ENCODE measurements at regions not wholly inside any gene's neighbourhood (a gene's known extent, or its start where the extent isn't known, plus 50 kb on each side); places are given as distances from the start of the nearest gene placed in this dataset.
A peak's percentile ranks its signal among the peaks of the same experiment; 100 is the strongest.

DNA sequence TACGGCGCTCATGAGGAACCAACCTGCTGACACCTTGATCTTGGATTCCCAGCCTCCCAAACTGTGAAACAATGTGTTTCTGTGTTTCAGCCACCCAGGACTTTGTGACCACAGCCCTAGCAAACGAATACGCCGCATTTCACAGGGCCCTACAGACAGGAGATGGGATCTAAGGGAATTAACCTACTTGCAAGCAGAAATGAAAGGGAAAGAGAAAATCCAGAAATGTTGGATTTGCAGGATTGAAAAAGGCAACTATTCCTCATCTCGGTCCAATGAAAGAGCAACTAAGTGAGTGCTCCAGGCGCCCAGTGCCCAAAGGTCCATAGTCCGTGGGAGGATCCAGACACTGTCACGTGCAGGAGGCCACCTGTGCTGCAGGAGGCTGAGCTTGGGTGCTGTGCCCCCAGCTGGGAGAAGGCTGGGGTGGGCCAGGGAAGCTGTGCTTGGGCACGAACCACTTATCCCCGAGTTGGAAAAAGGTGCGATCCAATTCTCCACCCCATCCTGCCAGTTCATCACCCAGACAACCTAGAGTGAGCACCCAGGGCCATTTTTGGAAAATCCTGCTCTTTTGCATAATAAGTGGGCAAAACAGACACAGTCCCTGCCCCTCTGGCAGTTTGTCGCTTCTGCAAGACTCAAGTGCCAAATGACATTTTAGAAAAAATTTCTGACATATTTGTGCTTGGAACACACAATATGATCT is 177.9 kb downstream of the C9orf50 start:
- DNase-seq (ENCODE audit: low spot score in 2 of 2): no peak
- intact Hi-C loops (cut with DNase I; ENCODE audit: low total_unique reads): no loop called here

DNA sequence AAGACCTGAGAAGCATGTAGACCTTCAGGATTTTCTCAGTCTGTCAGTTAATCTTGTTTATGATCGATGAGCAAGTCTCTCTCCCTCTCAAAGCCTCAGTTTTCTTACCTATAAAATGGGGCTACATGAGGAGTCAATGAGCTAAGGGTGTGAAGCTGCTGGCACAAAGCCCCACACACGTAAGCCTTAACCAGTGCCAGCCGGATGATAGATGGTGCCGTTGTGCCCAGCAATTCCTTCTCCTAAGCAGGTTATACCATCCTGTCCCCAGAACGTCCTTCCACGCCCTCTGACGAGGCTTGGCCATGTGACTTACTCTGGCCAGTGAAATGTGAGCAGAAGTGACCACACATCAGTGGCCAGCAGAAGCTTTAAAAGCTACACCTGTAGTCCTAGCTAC is 179.0 kb downstream of the C9orf50 start:
- DNase-seq (ENCODE audit: low spot score in 2 of 2): no peak
- intact Hi-C loops (cut with DNase I; ENCODE audit: low total_unique reads): no loop called here
- WGBS, 2 donors: 50 to 56% methylated on average over 7 of the region's 7 CpGs

More for the DNA sequence above, 177.9 kb downstream of the C9orf50 start:
- 49 to 57% methylated on average over 13 of the region's 13 CpGs for WGBS, 2 donors
- H3K4me3 ChIP-seq (ENCODE audit: low read depth, poor library complexity, severe bottlenecking): no peak overlapping the region
- TF ChIP-seq POLR2A (IDR thresholded peaks at IDR 0.05): no peak
- TF ChIP-seq, protein P1, sequence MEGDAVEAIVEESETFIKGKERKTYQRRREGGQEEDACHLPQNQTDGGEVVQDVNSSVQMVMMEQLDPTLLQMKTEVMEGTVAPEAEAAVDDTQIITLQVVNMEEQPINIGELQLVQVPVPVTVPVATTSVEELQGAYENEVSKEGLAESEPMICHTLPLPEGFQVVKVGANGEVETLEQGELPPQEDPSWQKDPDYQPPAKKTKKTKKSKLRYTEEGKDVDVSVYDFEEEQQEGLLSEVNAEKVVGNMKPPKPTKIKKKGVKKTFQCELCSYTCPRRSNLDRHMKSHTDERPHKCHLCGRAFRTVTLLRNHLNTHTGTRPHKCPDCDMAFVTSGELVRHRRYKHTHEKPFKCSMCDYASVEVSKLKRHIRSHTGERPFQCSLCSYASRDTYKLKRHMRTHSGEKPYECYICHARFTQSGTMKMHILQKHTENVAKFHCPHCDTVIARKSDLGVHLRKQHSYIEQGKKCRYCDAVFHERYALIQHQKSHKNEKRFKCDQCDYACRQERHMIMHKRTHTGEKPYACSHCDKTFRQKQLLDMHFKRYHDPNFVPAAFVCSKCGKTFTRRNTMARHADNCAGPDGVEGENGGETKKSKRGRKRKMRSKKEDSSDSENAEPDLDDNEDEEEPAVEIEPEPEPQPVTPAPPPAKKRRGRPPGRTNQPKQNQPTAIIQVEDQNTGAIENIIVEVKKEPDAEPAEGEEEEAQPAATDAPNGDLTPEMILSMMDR (IDR thresholded peaks at IDR 0.05): no peak

DNA sequence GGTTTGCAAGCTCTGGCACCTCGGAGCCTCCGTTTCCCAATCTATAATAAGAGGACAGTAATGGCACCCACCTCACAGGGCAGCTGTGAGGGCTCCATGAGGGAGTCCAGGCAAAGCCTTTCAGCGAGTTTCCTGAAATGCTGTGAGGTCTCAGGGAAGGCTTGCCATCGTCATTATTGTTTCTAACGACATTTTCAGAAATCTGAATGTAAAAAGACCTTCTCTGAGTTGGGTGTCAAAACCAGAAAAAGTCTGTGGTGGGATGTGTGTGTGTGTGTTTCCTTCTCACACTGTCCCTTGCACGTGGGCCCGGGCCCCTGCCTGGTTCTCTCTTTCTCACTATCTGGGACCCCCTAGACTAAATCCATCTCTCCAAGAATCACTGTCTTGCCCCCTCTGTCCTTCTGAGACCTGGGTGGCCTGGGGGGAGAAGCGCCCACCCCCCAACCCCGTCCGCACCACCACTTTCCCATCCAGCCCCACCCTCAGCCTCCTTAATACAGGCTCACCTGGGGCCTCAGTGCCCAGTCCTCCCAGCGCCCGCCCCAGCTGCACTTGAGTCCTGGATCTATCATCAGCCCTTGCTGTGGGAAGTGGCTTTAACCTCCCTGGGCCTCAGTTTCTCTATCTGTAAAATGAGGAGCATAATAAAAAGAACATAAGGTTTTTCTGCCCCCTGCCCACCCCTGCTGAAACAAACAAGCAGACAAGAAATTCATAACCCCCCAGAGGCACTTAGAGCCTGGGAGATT is 180.3 kb downstream of the C9orf50 start:
- H3K4me3 ChIP-seq (ENCODE audit: low read depth, poor library complexity, severe bottlenecking): no peak overlapping the region
- no peak for TF ChIP-seq POLR2A (IDR thresholded peaks at IDR 0.05)
- TF ChIP-seq, protein P1 (IDR thresholded peaks at IDR 0.05): no peak
- 70 to 71% methylated on average over 12 of the region's 12 CpGs for WGBS, 2 donors
- DNase-seq (ENCODE audit: low spot score in 2 of 2): no peak
- intact Hi-C loops (cut with DNase I; ENCODE audit: low total_unique reads): no loop called here

More for the DNA sequence above, 179.0 kb downstream of the C9orf50 start:
- H3K4me3 ChIP-seq (ENCODE audit: low read depth, poor library complexity, severe bottlenecking): no peak overlapping the region
- TF ChIP-seq, protein P1 (IDR thresholded peaks at IDR 0.05): no peak
- no peak for TF ChIP-seq POLR2A (IDR thresholded peaks at IDR 0.05)

DNA sequence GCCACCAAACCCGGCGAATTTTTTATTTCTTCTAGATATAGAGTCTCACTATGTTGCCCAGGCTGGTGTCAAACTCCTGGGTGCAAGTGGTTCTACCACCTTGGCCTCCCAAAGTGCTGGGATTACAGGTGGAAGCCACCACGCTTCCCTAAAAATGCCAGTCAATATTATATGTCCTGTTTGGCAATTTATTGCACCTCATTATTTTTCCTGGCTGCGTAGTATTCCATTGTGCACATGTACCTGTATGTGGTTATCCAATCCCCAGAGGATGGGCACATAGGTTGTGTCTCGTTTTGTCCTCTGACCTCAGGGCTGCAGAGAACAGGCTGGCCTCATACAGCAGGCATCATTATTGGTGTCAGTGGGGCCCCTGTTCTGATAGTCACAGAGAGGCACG is 181.7 kb downstream of the C9orf50 start:
- no peak overlapping the region for H3K4me3 ChIP-seq (ENCODE audit: low read depth, poor library complexity, severe bottlenecking)
- WGBS, 2 donors: 65 to 79% methylated on average over 6 of the region's 6 CpGs
- DNase-seq (ENCODE audit: low spot score in 2 of 2): no peak
- intact Hi-C loops (cut with DNase I; ENCODE audit: low total_unique reads): no loop called here
- TF ChIP-seq POLR2A (IDR thresholded peaks at IDR 0.05): no peak
- TF ChIP-seq, protein P1 (IDR thresholded peaks at IDR 0.05): no peak

DNA sequence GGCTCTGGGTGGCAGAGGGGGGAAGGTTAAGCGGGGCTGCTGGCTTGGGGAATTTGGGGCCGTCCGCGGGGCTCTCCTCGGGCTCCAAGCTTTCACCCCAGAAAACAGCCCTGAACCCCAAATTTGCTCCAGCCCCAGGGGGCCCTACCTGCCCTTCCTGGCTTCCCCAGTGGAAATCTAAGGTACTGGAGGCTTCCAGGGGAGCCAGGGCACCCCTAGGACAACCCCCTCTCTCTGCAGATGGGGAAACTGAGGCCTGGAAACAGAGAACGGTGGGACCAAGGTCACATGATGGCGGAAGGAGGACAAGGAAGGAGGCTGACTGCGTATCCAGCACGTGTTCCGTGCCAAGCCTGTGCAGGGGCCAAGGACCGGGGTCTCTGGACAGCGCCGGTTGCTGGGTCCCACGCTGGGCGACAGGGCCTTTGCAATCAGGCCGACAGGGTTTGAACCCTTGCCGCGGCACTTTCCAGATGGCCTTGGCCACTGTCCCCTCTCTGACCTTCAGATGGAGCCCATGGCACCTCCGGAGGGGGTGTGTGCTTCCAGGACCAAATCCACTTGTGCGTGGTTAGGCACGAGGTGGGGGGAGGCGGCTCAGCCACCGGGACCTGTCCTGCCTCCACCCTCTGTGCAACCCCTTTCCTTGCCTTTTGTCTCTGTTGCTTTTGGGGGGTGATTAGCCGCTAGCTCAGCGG is 183.1 kb downstream of the C9orf50 start:
- H3K4me3 ChIP-seq (ENCODE audit: low read depth, poor library complexity, severe bottlenecking): peak overlapping the region; percentile 32
- DNase-seq (ENCODE audit: low spot score in 2 of 2): no peak
- TF ChIP-seq, protein P1 (IDR thresholded peaks at IDR 0.05): no peak
- TF ChIP-seq POLR2A (IDR thresholded peaks at IDR 0.05): no peak
- intact Hi-C loops (cut with DNase I; ENCODE audit: low total_unique reads): no loop called here
- 21 to 22% methylated on average over 24 to 25 of the region's 25 CpGs for WGBS, 2 donors
